ENCODE measurements at regions not wholly inside any gene's neighbourhood (a gene's known extent, or its start where the extent isn't known, plus 50 kb on each side); places are given as distances from the start of the nearest gene placed in this dataset.

DNA sequence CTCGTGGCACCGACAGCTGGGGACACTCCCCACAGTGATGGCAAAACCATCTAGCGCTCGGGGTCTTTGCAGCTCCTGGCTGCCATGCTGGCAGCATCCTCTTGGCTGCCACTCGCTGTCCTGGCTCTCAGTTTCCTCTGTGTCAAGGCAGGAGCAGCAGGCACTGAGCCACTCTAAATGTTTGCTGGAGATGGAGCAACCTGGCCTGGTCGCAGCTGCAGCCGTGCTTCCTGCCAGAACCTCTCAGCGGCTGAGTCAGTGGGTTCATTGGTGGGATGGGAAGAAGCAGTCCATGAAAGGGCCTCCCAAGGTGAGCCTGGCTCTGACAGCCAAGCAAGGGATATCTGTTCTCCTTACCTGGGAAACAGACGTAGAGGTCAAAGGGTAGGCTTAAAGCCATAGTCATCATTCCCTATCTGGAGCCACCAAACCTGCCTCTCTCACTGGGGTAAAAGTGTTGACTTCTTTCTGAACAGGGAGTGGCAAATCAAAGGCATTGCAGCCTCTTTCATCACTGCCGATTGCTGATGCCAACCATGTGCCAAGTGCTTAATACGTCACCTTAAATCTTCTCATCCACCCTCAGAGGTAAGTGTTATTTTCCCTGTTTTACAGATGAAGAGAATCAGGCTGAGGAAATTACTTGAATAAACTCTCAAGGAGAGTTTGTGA is 304.8 kb upstream of the ZNF462 start:
- no peak for DNase-seq

DNA sequence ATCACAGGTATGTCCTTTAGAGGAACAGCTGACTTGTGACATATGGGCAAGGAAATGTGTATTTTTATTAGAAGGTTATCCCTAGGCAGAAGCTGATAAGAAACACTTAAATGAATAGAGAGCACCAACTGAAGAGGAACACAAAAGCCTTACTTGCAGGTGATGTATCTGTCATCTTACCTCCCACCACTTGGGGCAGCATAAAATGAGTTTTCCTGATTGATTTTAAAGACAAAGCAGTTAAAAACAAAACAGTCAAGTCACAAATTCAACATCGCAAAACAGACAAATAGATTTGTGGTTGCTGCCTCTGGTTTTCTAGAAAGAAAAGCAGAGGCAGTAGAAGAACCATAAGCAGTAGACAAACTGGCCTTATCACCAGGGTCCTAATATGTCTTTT is 302.4 kb upstream of the ZNF462 start:
- no peak for DNase-seq

- no peak for DNase-seq
Observed at GRCh38 chr9:106575823-106576222, 287.1 kb upstream of the ZNF462 start.

DNA sequence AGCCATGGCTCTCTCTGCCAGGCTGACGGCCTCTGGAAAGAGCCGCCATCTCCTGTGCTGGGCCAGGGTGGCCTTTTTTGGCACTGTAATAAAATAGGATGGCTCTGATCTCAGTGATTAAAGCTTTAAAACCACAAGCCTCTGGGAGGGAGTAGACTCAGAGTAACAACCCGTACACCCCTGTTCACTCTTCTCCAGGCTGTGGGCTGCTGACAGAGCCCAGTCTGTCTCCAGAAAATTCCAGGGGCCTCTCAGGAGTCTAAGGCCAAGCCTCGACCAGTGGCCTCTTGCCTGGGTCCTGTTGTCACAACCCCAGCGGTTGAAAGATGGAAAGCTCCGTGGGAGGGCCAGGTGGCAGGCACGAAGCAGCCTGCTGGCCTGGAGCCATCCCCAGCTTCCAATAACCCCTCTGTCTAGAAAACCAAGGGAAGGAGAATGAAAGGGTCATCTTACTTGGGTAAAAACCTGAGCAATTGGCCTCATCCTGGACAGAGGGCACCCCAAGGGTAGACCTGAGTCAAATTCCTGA is 286.7 kb upstream of the ZNF462 start:
- DNase-seq, result no peak

GRCh38 chr9:106577121-106577520 is 285.8 kb upstream of the ZNF462 start:
- no peak for DNase-seq

DNA sequence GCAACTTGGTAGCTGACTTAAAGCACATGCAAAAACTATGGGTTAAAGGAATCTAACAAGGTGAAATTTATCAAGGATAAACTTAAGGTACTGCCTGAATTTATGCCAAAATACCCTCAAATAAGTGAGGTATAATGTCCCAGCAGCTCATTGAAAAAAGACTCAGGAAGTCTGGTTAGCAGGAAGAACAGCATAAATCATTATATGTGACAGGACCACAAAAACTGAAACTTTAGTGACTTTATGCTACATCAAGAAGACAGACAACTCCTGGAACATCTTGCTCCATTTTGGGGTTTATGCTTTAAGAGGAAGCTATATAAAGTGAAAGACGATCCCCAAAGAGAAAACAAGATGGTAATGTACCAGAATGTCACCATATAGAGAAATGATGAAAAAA is 282.4 kb upstream of the ZNF462 start:
- no peak for DNase-seq

GRCh38 chr9:106581973-106582372 is 281.0 kb upstream of the ZNF462 start:
- no peak for DNase-seq

GRCh38 chr9:106583751-106584150 is 279.2 kb upstream of the ZNF462 start:
- no peak for DNase-seq

DNA sequence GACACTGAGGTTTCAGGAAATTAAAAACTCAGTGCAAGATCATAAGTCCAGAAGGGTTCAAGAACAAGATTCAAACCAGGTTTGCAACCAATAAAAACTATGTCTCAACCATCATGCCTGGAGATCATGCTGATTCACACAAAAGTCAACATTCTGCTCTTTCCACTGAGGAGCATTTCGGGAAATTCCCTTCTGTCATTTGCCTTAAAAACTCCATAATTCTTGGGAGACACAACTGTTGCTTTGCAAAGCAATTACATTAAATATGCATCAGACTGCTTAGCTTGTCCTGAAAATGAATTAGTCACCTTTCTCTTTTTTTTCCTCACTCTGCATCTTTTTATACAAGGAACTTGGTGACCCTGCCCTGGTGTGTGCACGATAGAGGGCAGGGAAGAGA is 275.9 kb upstream of the ZNF462 start:
- no peak for DNase-seq

DNA sequence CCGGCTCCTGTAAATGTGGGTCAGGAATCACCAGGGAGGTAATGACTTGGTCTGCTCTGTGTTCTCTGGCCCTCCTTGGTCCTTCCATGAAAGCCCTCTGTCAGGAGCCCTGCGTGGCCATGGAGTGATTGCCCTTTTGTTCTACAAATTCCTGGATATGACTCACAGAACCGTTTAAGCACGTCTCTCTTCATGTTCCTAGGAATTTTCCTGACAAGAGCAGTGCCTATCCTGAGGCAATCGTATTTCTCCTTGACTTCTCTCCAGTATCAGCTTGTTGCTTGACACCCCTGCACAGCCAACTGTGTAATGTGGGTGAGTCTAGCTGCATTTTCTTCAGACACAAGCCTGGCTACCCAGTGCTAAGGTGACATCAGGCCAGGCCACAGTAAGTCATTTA is 274.3 kb upstream of the ZNF462 start:
- DNase-seq, result no peak

DNA sequence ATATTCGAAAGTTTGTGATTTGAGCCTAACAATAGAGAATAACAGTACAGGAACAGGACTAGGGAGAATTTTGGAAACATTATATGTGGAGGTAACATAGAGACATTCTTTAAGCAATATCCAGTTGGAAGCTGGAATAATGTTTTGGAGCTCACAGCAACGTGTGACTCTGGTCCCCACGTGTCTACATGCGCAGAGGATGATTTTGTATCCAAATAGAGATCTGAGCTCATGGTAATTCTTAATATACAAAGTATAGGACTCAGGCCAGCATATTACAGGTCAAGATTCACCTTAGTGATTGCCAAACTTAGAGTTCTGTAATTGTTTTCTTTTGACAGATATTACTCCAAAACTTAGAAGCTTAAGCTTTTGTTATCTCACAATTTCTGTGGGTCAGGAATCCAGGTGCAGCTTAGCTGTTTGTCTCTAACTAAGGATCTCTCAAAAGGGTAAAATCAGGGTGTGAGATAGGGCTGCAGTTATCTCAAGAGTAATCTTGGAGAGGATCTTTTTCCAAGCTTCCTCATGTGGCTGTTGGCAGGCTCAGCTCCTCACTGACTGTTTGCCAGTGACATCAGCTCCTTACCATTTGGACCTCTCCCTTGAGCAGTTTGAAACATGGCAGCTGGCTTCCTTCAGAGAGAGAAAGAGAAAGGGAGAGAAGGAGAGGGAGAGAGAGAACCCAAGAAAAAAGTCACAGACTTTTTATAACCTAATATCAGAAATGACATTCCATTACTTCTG is 272.0 kb upstream of the ZNF462 start:
- no peak for DNase-seq

GRCh38 chr9:106593201-106593600 is 269.8 kb upstream of the ZNF462 start:
- no peak for DNase-seq

DNA sequence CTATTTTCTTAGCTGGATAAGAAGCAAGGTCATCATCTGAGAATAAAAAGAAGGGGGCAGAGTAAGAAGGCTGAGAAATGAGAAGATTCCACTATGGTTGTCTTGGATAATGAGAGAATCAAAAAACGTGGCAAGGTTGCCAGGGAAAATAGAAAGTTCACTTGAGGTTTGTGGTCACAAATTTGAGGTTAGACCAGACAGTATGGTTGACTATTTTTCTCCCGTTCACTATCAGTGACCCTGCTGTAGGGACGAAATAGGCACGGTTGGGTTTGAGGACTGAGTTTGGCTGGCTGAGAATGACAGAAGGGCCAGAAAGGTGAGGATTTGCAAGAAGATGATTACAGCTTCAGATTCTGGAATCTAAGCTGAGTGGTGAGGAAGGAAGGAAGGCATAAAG is 266.0 kb upstream of the ZNF462 start:
- no peak for DNase-seq

GRCh38 chr9:106600955-106601560 is 261.9 kb upstream of the ZNF462 start:
- DNase-seq, result no peak

DNA sequence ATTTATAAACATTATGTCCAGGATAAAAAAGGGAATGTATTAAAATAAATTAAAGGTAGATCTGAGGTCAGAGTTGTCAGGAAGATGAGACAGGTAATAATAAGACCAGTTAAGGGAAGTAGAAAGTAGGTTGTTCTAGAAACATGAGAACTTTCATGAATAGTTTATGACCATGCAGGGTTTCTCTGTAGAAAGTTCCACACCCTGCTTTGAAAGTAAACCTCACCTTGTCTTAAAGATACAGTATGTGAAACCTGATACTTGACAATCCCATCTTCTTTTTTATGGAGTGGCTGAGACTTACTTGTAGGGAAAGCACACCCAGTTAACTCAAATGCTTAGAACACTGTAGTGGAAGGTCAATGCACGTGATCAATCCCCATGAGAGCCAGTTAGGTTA is 260.6 kb upstream of the ZNF462 start:
- no peak for DNase-seq

DNA sequence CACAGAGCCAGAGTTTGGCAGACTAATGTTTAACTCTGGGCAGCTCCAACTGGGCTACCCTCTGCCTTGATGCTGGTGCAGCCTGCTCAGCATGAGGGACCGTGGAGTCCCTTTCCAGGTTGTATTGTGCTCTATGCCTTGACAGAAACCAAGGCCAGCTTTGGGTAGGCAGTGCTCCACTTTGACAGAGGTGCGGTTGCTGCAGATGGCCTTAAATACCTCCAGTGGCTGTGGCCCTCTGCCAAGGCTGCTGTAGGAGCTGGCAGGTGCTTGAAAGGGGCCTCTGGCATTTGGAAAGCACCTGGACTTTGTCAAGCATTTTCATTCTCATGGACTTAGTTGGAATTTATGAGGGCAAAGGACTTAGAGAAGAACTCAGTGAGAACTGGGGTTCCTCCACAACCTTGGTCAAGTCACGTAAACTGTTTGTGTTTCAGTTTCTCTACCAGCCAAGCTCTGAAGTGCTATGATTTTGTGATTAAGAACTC is 249.7 kb upstream of the ZNF462 start:
- DNase-seq, result no peak

GRCh38 chr9:106615118-106615889 is 247.7 kb upstream of the ZNF462 start:
- DNase-seq, result no peak

DNA sequence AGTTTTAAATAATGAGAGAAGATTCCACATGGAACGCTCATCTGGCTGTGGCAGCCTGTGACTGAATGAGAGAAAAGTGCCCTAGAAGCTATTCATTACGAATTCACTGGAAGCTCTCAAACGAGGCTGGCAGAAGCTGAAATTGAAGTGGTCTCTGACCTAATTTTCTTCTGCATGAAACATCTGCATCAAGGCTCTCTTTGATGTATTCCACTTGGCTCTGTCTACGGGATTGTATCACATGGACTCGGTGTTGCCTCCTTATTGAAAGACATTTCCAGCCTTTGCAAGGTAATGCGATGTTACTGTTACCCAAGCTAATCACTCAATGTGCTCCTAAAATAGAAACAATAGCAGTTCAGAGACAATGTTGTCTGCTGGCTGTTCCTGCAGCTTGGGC is 246.9 kb upstream of the ZNF462 start:
- DNase-seq, result no peak

DNA sequence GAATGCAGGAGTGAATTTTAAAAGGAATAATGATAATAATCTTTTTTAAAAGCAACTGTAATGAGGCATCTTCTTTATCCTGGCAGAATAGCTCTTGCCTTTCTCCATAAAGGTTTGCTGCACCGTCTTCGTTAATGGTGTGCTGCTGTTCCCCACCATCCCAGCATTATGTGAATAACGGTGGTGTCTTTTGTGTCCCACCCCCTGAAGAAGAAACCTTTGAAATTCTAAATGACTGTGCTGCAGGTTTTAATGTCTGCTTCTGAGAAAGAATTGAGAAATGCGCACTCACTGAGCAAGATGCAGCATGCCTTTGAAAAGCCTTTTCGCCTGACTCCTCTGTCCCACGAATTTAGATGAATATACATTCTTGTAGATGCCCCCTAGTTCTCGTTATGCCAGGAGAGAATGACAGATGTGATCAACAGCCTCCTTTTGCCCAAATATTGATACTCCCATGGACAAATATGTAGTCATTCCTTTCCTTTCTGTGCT is 246.1 kb upstream of the ZNF462 start:
- no peak for DNase-seq

DNA sequence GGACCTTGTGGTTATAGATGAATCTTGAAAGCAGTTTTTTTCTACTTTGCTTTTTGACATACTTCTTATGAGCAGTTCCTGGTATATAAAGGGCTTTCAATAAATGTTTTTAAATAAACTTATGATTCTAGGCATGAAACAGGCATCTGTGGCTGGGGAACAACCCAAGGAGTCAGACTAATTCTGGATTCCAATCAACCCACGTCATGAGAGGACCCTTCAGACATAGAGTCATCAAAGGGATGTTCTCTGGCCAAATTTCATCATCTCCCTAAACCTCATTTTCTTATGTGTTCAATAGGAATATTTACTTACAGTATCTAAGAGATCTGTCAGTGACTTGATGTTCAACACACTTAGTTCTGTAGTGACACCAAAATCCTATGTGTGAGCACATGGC is 243.8 kb upstream of the ZNF462 start:
- no peak for DNase-seq

GRCh38 chr9:106620081-106620480 is 242.9 kb upstream of the ZNF462 start:
- DNase-seq, result no peak

- no peak for DNase-seq
Observed at GRCh38 chr9:106620866-106621265, 242.1 kb upstream of the ZNF462 start.
